A673 (cell line): ENCODE measurements at regions not wholly inside any gene's neighbourhood (a gene's known extent, or its start where the extent isn't known, plus 50 kb on each side); places are given as distances from the start of the nearest gene placed in this dataset.

Experiments
- CTCF ChIP-seq: fragments of 300-800, 200-600 bp; sonication (generic); conservative IDR thresholded peaks from 2 replicates; pipeline ENCODE4 v1.5.1; 2017; ENCODE audit warnings: low read depth, mild to moderate bottlenecking, antibody characterized with exemption, low read length, moderate library complexity, mixed read lengths
- EZH2 ChIP-seq: fragments of 200-600 bp; sonication (generic); IDR thresholded peaks from 2 replicates; pipeline ENCODE4 v1.6.1; 2017; ENCODE audit warnings: borderline replicate concordance, low read depth, mild to moderate bottlenecking, mixed read lengths, antibody characterized with exemption, low read length; ENCODE audit not compliant: poor library complexity, severe bottlenecking

- TF ChIP-seq CTCF (no peak), EZH2 (no peak)
These were observed 238.2 kb downstream of the TLE4 start for GRCh38 chr9:79809931-79810330.
